Superior temporal gyrus (tissue), 1 donor: ENCODE measurements at regions not wholly inside any gene's neighbourhood (a gene's known extent, or its start where the extent isn't known, plus 50 kb on each side); places are given as distances from the start of the nearest gene placed in this dataset.

ENCODE experiments used
- DNase-seq: peaks from one replicate; pipeline ENCODE4 v3.0.0-alpha.2; 2016; ENCODE audit errors: extremely low spot score

- DNase-seq, result no peak
Observed at GRCh38 chr11:62073061-62073460, 50.8 kb upstream of the INCENP start.

- DNase-seq, result no peak
Observed at GRCh38 chr11:62071408-62071807, 52.4 kb upstream of the INCENP start.

- DNase-seq, result no peak
Observed at GRCh38 chr11:62069986-62070919, 53.6 kb upstream of the INCENP start.

- no peak for DNase-seq
Observed at GRCh38 chr11:62069374-62069773, 54.4 kb upstream of the INCENP start.

- no peak for DNase-seq
Observed at GRCh38 chr11:62068730-62069129, 55.1 kb upstream of the INCENP start.

- DNase-seq, result no peak
Observed at GRCh38 chr11:62067741-62068140, 56.1 kb upstream of the INCENP start.

GRCh38 chr11:62064221-62064620 is 59.6 kb upstream of the INCENP start:
- no peak for DNase-seq

- DNase-seq, result no peak
Observed at GRCh38 chr11:62062223-62062861, 61.5 kb upstream of the INCENP start.

GRCh38 chr11:62061356-62062222 is 62.2 kb upstream of the INCENP start:
- peak; percentile 76 for DNase-seq

GRCh38 chr11:62057069-62057468 is 66.7 kb upstream of the INCENP start:
- no peak for DNase-seq

- DNase-seq, result no peak
Observed at GRCh38 chr11:62055970-62056369, 67.8 kb upstream of the INCENP start.

GRCh38 chr11:62054484-62055121 is 69.2 kb upstream of the INCENP start:
- no peak for DNase-seq

GRCh38 chr11:62054081-62054480 is 69.7 kb upstream of the INCENP start:
- no peak for DNase-seq

GRCh38 chr11:62050716-62051115 is 73.1 kb upstream of the INCENP start:
- no peak for DNase-seq

GRCh38 chr11:62048100-62048499 is 75.7 kb upstream of the INCENP start:
- no peak for DNase-seq

- no peak for DNase-seq
Observed at GRCh38 chr11:62046568-62047100, 77.2 kb upstream of the INCENP start.

GRCh38 chr11:62044639-62045121 is 77.2 kb upstream of the FTH1 start:
- DNase-seq, result no peak

GRCh38 chr11:62035293-62035692 is 67.9 kb upstream of the FTH1 start:
- no peak for DNase-seq

GRCh38 chr11:62034036-62034338 is 66.6 kb upstream of the FTH1 start:
- no peak for DNase-seq

GRCh38 chr11:62033191-62034035 is 66.0 kb upstream of the FTH1 start:
- DNase-seq, result no peak
